CD8-positive, alpha-beta memory T cell (primary cell): ENCODE measurements at regions not wholly inside any gene's neighbourhood (a gene's known extent, or its start where the extent isn't known, plus 50 kb on each side); places are given as distances from the start of the nearest gene placed in this dataset.
"Not testable (repeated sequence)": the region's sequence is repeated elsewhere in the genome, so short reads cannot be mapped to it uniquely, and the experiment has no call there.

Source experiments
- CTCF ChIA-PET: fragments of 350-600 bp; sonication (Branson Sonifier 250); formaldehyde crosslinking; loops from one replicate; lab custom pipeline; 2021; ENCODE audit warnings: antibody characterized with exemption; lab: Charles Lee
- POLR2A ChIA-PET: fragments of 350-600 bp; sonication (Branson Sonifier 250); formaldehyde crosslinking; loops from one replicate; lab custom pipeline; 2021; ENCODE audit warnings: antibody characterized with exemption; lab: Charles Lee
- DNase-seq, 5 donors: peaks; one replicate each; pipeline versions ENCODE4 v3.0.0 to v3.0.0-alpha.2; 2020 to 2022; ENCODE audit warnings: mixed read lengths in 1 of 5
- H3K27ac ChIP-seq: one replicate; pipeline ENCODE4 v1.7.0; 2013; ENCODE audit warnings: low read depth, mild to moderate bottlenecking, low read length, moderate library complexity
- H3K27me3 ChIP-seq: 2 replicates; pipeline ENCODE4 v1.7.0; 2013; ENCODE audit warnings: low read length, mild to moderate bottlenecking; ENCODE audit not compliant: insufficient read depth, poor library complexity, severe bottlenecking
- H3K36me3 ChIP-seq: 2 replicates; pipeline ENCODE4 v1.7.0; 2013; ENCODE audit warnings: mild to moderate bottlenecking, low read length, moderate library complexity; ENCODE audit not compliant: insufficient read depth
- H3K4me1 ChIP-seq: 2 replicates; pipeline ENCODE4 v1.7.0; 2013; ENCODE audit warnings: mild to moderate bottlenecking, low read length, moderate library complexity; ENCODE audit not compliant: insufficient read depth
- H3K4me3 ChIP-seq: 2 replicates; pipeline ENCODE4 v1.7.0; 2013; ENCODE audit warnings: mild to moderate bottlenecking, low read length
- H3K9me3 ChIP-seq: 2 replicates; pipeline ENCODE4 v1.7.0; 2013; ENCODE audit warnings: mild to moderate bottlenecking, low read length
- H3K27ac Mint-ChIP-seq, 8 donors: one replicate each; pipeline ENCODE4 v1.8.0; 2020 to 2021; ENCODE audit warnings: mixed read lengths in 8 of 8, mild to moderate bottlenecking in 6 of 8, inconsistent platforms in 3 of 8, moderate library complexity in 3 of 8
- H3K27me3 Mint-ChIP-seq, 2 donors: one replicate each; pipeline ENCODE4 v1.8.0; 2020 to 2021; ENCODE audit warnings: mixed read lengths in 2 of 2, mild to moderate bottlenecking in 1 of 2, moderate library complexity in 1 of 2
- H3K36me3 Mint-ChIP-seq, 3 donors: one replicate each; pipeline ENCODE4 v1.8.0; 2020 to 2021; ENCODE audit warnings: mixed read lengths in 3 of 3, inconsistent platforms in 1 of 3, mild to moderate bottlenecking in 1 of 3
- H3K4me1 Mint-ChIP-seq, 3 donors: one replicate each; pipeline ENCODE4 v1.8.0; 2020 to 2021; ENCODE audit warnings: mixed read lengths in 3 of 3, inconsistent platforms in 1 of 3, mild to moderate bottlenecking in 1 of 3
- H3K4me3 Mint-ChIP-seq, 7 donors: one replicate each; pipeline ENCODE4 v1.8.0; 2020 to 2021; ENCODE audit warnings: mixed read lengths in 7 of 7, mild to moderate bottlenecking in 6 of 7, moderate library complexity in 4 of 7, inconsistent platforms in 2 of 7
- H3K9me3 Mint-ChIP-seq, 5 donors: one replicate each; pipeline ENCODE4 v1.8.0; 2020 to 2022; ENCODE audit warnings: mixed read lengths in 5 of 5, mild to moderate bottlenecking in 3 of 5, moderate library complexity in 2 of 5, inconsistent platforms in 1 of 5

- ChIA-PET POLR2A (no interaction called here), CTCF (no interaction called here)
- H3K4me3 Mint-ChIP-seq: no peak overlapping the region
- H3K9me3 ChIP-seq: no peaks in the 10 kb centered on the region
- no peaks in the 10 kb centered on the region for H3K4me1 Mint-ChIP-seq
- peaks cover 0 to 2% of the 10 kb centered on the region in 2 donors for H3K27me3 Mint-ChIP-seq
- peaks cover 0 to 8% (median 0%) of the 10 kb centered on the region in 5 donors for H3K9me3 Mint-ChIP-seq
- H3K4me3 ChIP-seq: no peak overlapping the region
- H3K4me1 ChIP-seq: no peaks in the 10 kb centered on the region
- DNase-seq: no peak
- H3K27ac Mint-ChIP-seq: no peak overlapping the region
- H3K27ac ChIP-seq: no peak overlapping the region
- no peaks in the 10 kb centered on the region for H3K36me3 Mint-ChIP-seq
- H3K27me3 ChIP-seq: no peaks in the 10 kb centered on the region
- no peaks in the 10 kb centered on the region for H3K36me3 ChIP-seq
Measured at GRCh38 chr11:110514967-110515366, 85.2 kb downstream of the FDX1 start.

GRCh38 chr11:110517381-110517780, 87.6 kb downstream of the FDX1 start:
- H3K27me3 Mint-ChIP-seq, H3K27ac ChIP-seq, H3K9me3 ChIP-seq, H3K27me3 ChIP-seq, H3K36me3 Mint-ChIP-seq, CTCF ChIA-PET, H3K4me3 ChIP-seq, H3K9me3 Mint-ChIP-seq, H3K4me3 Mint-ChIP-seq, H3K4me1 ChIP-seq, H3K36me3 ChIP-seq, DNase-seq, POLR2A ChIA-PET: not testable (repeated sequence)
- Mint-ChIP-seq H3K4me1 (peaks cover 11 to 19% (median 13%) of the 10 kb centered on the region in 3 donors), H3K27ac (peak overlapping the region in 1 of 8 donors; percentile 55)

- Histone ChIP-seq H3K27me3 (no peaks in the 10 kb centered on the region), H3K27ac (no peak overlapping the region), H3K9me3 (no peaks in the 10 kb centered on the region), H3K4me1 (peaks cover 21% of the 10 kb centered on the region), H3K36me3 (no peaks in the 10 kb centered on the region), H3K4me3 (no peak overlapping the region)
- CTCF ChIA-PET: no interaction called here
- Mint-ChIP-seq H3K4me1 (peaks cover 27 to 35% (median 27%) of the 10 kb centered on the region in 3 donors), H3K27me3 (no peaks in the 10 kb centered on the region), H3K4me3 (no peak overlapping the region), H3K9me3 (peaks cover 0 to 16% (median 8%) of the 10 kb centered on the region in 5 donors), H3K36me3 (no peaks in the 10 kb centered on the region), H3K27ac (no peak overlapping the region)
- POLR2A ChIA-PET: no interaction called here
- no peak for DNase-seq
Measured at GRCh38 chr11:110518809-110519514, 89.2 kb downstream of the FDX1 start.

GRCh38 chr11:110519796-110520195, 90.0 kb downstream of the FDX1 start:
- H3K27ac Mint-ChIP-seq: no peak overlapping the region
- ChIA-PET CTCF (no interaction called here), POLR2A (no interaction called here)
- no peaks in the 10 kb centered on the region for H3K27me3 Mint-ChIP-seq
- H3K4me1 ChIP-seq: peaks cover 27% of the 10 kb centered on the region
- H3K9me3 Mint-ChIP-seq: peaks cover 2 to 16% (median 8%) of the 10 kb centered on the region in 5 donors
- H3K36me3 ChIP-seq: no peaks in the 10 kb centered on the region
- no peak overlapping the region for H3K4me3 Mint-ChIP-seq
- H3K4me3 ChIP-seq: no peak overlapping the region
- DNase-seq: no peak
- H3K27ac ChIP-seq: no peak overlapping the region
- H3K27me3 ChIP-seq: no peaks in the 10 kb centered on the region
- peaks cover 0 to 4% (median 0%) of the 10 kb centered on the region in 3 donors for H3K36me3 Mint-ChIP-seq
- peaks cover 34 to 43% (median 35%) of the 10 kb centered on the region in 3 donors for H3K4me1 Mint-ChIP-seq
- no peaks in the 10 kb centered on the region for H3K9me3 ChIP-seq

- Mint-ChIP-seq H3K9me3 (peaks cover 2 to 18% (median 8%) of the 10 kb centered on the region in 5 donors), H3K36me3 (peaks cover 0 to 7% (median 0%) of the 10 kb centered on the region in 3 donors), H3K4me1 (peaks cover 59 to 70% (median 61%) of the 10 kb centered on the region in 3 donors), H3K27ac (peak overlapping the region; percentile 8 to 96 (median 61)), H3K4me3 (peak overlapping the region in 6 of 7 donors; percentile 51 to 86 (median 58)), H3K27me3 (no peaks in the 10 kb centered on the region)
- ChIA-PET POLR2A (no interaction called here), CTCF (no interaction called here)
- H3K36me3 ChIP-seq: no peaks in the 10 kb centered on the region
- H3K4me3 ChIP-seq: no peak overlapping the region
- peaks cover 43% of the 10 kb centered on the region for H3K4me1 ChIP-seq
- no peaks in the 10 kb centered on the region for H3K27me3 ChIP-seq
- no peak overlapping the region for H3K27ac ChIP-seq
- no peaks in the 10 kb centered on the region for H3K9me3 ChIP-seq
- peak in 1 of 5 donors; percentile 19 for DNase-seq
Measured at GRCh38 chr11:110522471-110522870, 92.7 kb downstream of the FDX1 start.

GRCh38 chr11:110524238-110524637, 94.5 kb downstream of the FDX1 start:
- Histone ChIP-seq H3K4me3 (no peak overlapping the region), H3K27me3 (no peaks in the 10 kb centered on the region), H3K36me3 (no peaks in the 10 kb centered on the region), H3K9me3 (no peaks in the 10 kb centered on the region), H3K27ac (no peak overlapping the region), H3K4me1 (peaks cover 43% of the 10 kb centered on the region)
- peaks cover 0 to 18% (median 0%) of the 10 kb centered on the region in 3 donors for H3K36me3 Mint-ChIP-seq
- H3K4me3 Mint-ChIP-seq: peak overlapping the region in 5 of 7 donors; percentile 7 to 54 (median 15)
- no peaks in the 10 kb centered on the region for H3K27me3 Mint-ChIP-seq
- H3K27ac Mint-ChIP-seq: peak overlapping the region in 5 of 8 donors; percentile 3 to 40 (median 11)
- peaks cover 71 to 85% (median 77%) of the 10 kb centered on the region in 3 donors for H3K4me1 Mint-ChIP-seq
- CTCF ChIA-PET: no interaction called here
- no peak for DNase-seq
- H3K9me3 Mint-ChIP-seq: peaks cover 0 to 22% (median 10%) of the 10 kb centered on the region in 5 donors
- POLR2A ChIA-PET: no interaction called here

GRCh38 chr11:110525883-110526282, 96.1 kb downstream of the FDX1 start:
- Histone ChIP-seq H3K4me3 (no peak overlapping the region), H3K36me3 (no peaks in the 10 kb centered on the region), H3K9me3 (no peaks in the 10 kb centered on the region), H3K27me3 (no peaks in the 10 kb centered on the region), H3K4me1 (peaks cover 43% of the 10 kb centered on the region), H3K27ac (peak overlapping the region; percentile 21)
- no peaks in the 10 kb centered on the region for H3K27me3 Mint-ChIP-seq
- peaks cover 0 to 18% (median 0%) of the 10 kb centered on the region in 3 donors for H3K36me3 Mint-ChIP-seq
- peak overlapping the region; percentile 73 to 92 (median 89) for H3K27ac Mint-ChIP-seq
- CTCF ChIA-PET: no interaction called here
- POLR2A ChIA-PET: no interaction called here
- H3K4me1 Mint-ChIP-seq: peaks cover 69 to 80% (median 77%) of the 10 kb centered on the region in 3 donors
- no peak for DNase-seq
- peak overlapping the region in 6 of 7 donors; percentile 47 to 77 (median 63) for H3K4me3 Mint-ChIP-seq
- H3K9me3 Mint-ChIP-seq: peaks cover 0 to 22% (median 10%) of the 10 kb centered on the region in 5 donors

GRCh38 chr11:110526323-110526722, 96.6 kb downstream of the FDX1 start:
- no peaks in the 10 kb centered on the region for H3K27me3 ChIP-seq
- POLR2A ChIA-PET: no interaction called here
- peak overlapping the region; percentile 23 to 92 (median 86) for H3K27ac Mint-ChIP-seq
- H3K27me3 Mint-ChIP-seq: no peaks in the 10 kb centered on the region
- no peaks in the 10 kb centered on the region for H3K36me3 ChIP-seq
- H3K4me3 ChIP-seq: no peak overlapping the region
- peaks cover 43% of the 10 kb centered on the region for H3K4me1 ChIP-seq
- H3K4me1 Mint-ChIP-seq: peaks cover 68 to 77% (median 76%) of the 10 kb centered on the region in 3 donors
- H3K9me3 ChIP-seq: no peaks in the 10 kb centered on the region
- H3K27ac ChIP-seq: peak overlapping the region; percentile 21
- H3K9me3 Mint-ChIP-seq: peaks cover 0 to 22% (median 10%) of the 10 kb centered on the region in 5 donors
- peak overlapping the region; percentile 2 to 77 (median 60) for H3K4me3 Mint-ChIP-seq
- H3K36me3 Mint-ChIP-seq: peaks cover 0 to 18% (median 0%) of the 10 kb centered on the region in 3 donors
- DNase-seq: peak in 1 of 5 donors; percentile 10
- CTCF ChIA-PET: no interaction called here
